CD4-positive, alpha-beta T cell (primary cell): ENCODE measurements at regions not wholly inside any gene's neighbourhood (a gene's known extent, or its start where the extent isn't known, plus 50 kb on each side); places are given as distances from the start of the nearest gene placed in this dataset.

Experiments
- ATAC-seq: fragments of 200-7000 bp; cut with Tn5 transposase; one replicate; pipeline ENCODE4 v1.10.0; 2022; ENCODE audit warnings: mild to moderate bottlenecking; ENCODE audit not compliant: poor library complexity
- CTCF ChIA-PET: fragments of 350-600 bp; sonication (Branson Sonifier 250); formaldehyde crosslinking; loops from one replicate; lab custom pipeline; 2021; ENCODE audit warnings: antibody characterized with exemption, inconsistent platforms; lab: Charles Lee
- POLR2A ChIA-PET: fragments of 350-600 bp; sonication (Branson Sonifier 250); formaldehyde crosslinking; loops from one replicate; lab custom pipeline; 2021; ENCODE audit warnings: antibody characterized with exemption, inconsistent platforms; lab: Charles Lee
- DNase-seq, 14 experiments: peaks; one replicate each; pipeline ENCODE4 v3.0.0-alpha.2; 2013 to 2020; ENCODE audit warnings: mixed read lengths in 2 of 14
- H3K27ac ChIP-seq, 2 donors: one replicate each; pipeline versions ENCODE4 v1.5.1 to v1.7.0; 2013; ENCODE audit warnings: low read length in 2 of 2, low read depth in 1 of 2, mild to moderate bottlenecking in 1 of 2
- H3K27me3 ChIP-seq, 2 experiments: 1 replicate in 1 of 2; 2 replicates in 1 of 2; pipeline versions ENCODE4 v1.6.1 to v1.7.0; 2013; ENCODE audit warnings: low read length in 2 of 2, control low read depth in 1 of 2, mild to moderate bottlenecking in 1 of 2, moderate library complexity in 1 of 2; ENCODE audit not compliant: insufficient read depth in 2 of 2, control insufficient read depth in 1 of 2
- H3K36me3 ChIP-seq: one replicate; pipeline ENCODE4 v1.6.1; 2013; ENCODE audit warnings: low read length, control low read depth; ENCODE audit not compliant: insufficient read depth
- H3K4me1 ChIP-seq: one replicate; pipeline ENCODE4 v1.6.1; 2013; ENCODE audit warnings: low read length, control low read depth; ENCODE audit not compliant: insufficient read depth
- H3K4me3 ChIP-seq: one replicate; pipeline ENCODE4 v1.5.1; 2013; ENCODE audit warnings: mild to moderate bottlenecking, low read length, moderate library complexity
- H3K9me3 ChIP-seq, 2 experiments: 1 replicate in 1 of 2; 2 replicates in 1 of 2; pipeline versions ENCODE4 v1.6.1 to v1.7.0; 2013; ENCODE audit warnings: low read length in 2 of 2, mild to moderate bottlenecking in 2 of 2, control low read depth in 1 of 2, moderate library complexity in 1 of 2; ENCODE audit not compliant: control insufficient read depth in 1 of 2, insufficient read depth in 1 of 2
- H3K27ac Mint-ChIP-seq: one replicate; pipeline ENCODE4 v1.8.0; 2020; ENCODE audit warnings: mixed read lengths
- H3K27me3 Mint-ChIP-seq: one replicate; pipeline ENCODE4 v1.8.0; 2021; ENCODE audit warnings: mixed read lengths
- H3K36me3 Mint-ChIP-seq: one replicate; pipeline ENCODE4 v1.8.0; 2021; ENCODE audit warnings: low read depth, mixed read lengths
- H3K4me1 Mint-ChIP-seq: one replicate; pipeline ENCODE4 v1.8.0; 2021; ENCODE audit warnings: low read depth, mixed read lengths
- H3K4me3 Mint-ChIP-seq: one replicate; pipeline ENCODE4 v1.8.0; 2020; ENCODE audit warnings: mild to moderate bottlenecking, mixed read lengths
- H3K9me3 Mint-ChIP-seq: one replicate; pipeline ENCODE4 v1.8.0; 2020; ENCODE audit warnings: mixed read lengths
- CTCF ChIP-seq: fragments of 200-600 bp; IDR thresholded peaks from one replicate; pipeline ENCODE4 v1.8.0; 2022; ENCODE audit warnings: antibody characterized with exemption, mild to moderate bottlenecking
- intact Hi-C, 2 experiments: fragments of 100-400 bp; cut with DNase I in 1 of 2; cut with micrococcal nuclease in 1 of 2; formaldehyde crosslinking; loops; one replicate each; pipeline versions ENCODE4 v1.15.1 to v1.9.0; 2023 to 2025; cut with DNase I, micrococcal nuclease

GRCh38 chr6:91606148-91606901 is 1019.5 kb upstream of the MAP3K7 start:
- H3K27me3 Mint-ChIP-seq = no peaks in the 10 kb centered on the region
- no peaks in the 10 kb centered on the region for H3K9me3 Mint-ChIP-seq
- H3K36me3 Mint-ChIP-seq = no peaks in the 10 kb centered on the region
- no peak overlapping the region for H3K4me3 Mint-ChIP-seq
- ATAC-seq (no peak), DNase-seq (no peak)
- no peaks in the 10 kb centered on the region for H3K36me3 ChIP-seq
- no peaks in the 10 kb centered on the region for H3K4me1 Mint-ChIP-seq
- no peak overlapping the region for H3K4me3 ChIP-seq
- no peaks in the 10 kb centered on the region for H3K4me1 ChIP-seq
- intact Hi-C loops = no loop called here
- no peak for TF ChIP-seq CTCF
- H3K9me3 ChIP-seq = no peaks in the 10 kb centered on the region
- POLR2A ChIA-PET = no interaction called here
- H3K27ac Mint-ChIP-seq = no peak overlapping the region
- no peaks in the 10 kb centered on the region for H3K27me3 ChIP-seq
- CTCF ChIA-PET = no interaction called here
- no peak overlapping the region for H3K27ac ChIP-seq

GRCh38 chr6:91600561-91600960 is 1013.7 kb upstream of the MAP3K7 start:
- no peak for TF ChIP-seq CTCF
- ATAC-seq = no peak

GRCh38 chr6:91590191-91590590 is 1003.3 kb upstream of the MAP3K7 start:
- H3K9me3 ChIP-seq = peaks cover 0 to 6% of the 10 kb centered on the region in 2 experiments
- Mint-ChIP-seq H3K27me3 (no peaks in the 10 kb centered on the region), H3K27ac (no peak overlapping the region), H3K4me3 (no peak overlapping the region), H3K36me3 (no peaks in the 10 kb centered on the region), H3K9me3 (peaks cover 17% of the 10 kb centered on the region), H3K4me1 (no peaks in the 10 kb centered on the region)
- ChIA-PET CTCF (no interaction called here), POLR2A (no interaction called here)
- no peaks in the 10 kb centered on the region for H3K4me1 ChIP-seq
- no peaks in the 10 kb centered on the region for H3K36me3 ChIP-seq
- intact Hi-C loops = no loop called here
- H3K4me3 ChIP-seq = no peak overlapping the region
- no peak for TF ChIP-seq CTCF
- no peak for DNase-seq
- no peaks in the 10 kb centered on the region for H3K27me3 ChIP-seq
- ATAC-seq = no peak
- H3K27ac ChIP-seq = no peak overlapping the region

More at GRCh38 chr6:91600561-91600960, 1013.7 kb upstream of the MAP3K7 start:
- no peaks in the 10 kb centered on the region for H3K36me3 ChIP-seq
- no peaks in the 10 kb centered on the region for H3K27me3 Mint-ChIP-seq
- no peaks in the 10 kb centered on the region for H3K36me3 Mint-ChIP-seq
- H3K4me1 ChIP-seq = no peaks in the 10 kb centered on the region
- CTCF ChIA-PET = no interaction called here
- no peaks in the 10 kb centered on the region for H3K4me1 Mint-ChIP-seq
- no peak overlapping the region for H3K4me3 ChIP-seq
- H3K27ac Mint-ChIP-seq = no peak overlapping the region
- H3K9me3 Mint-ChIP-seq = no peaks in the 10 kb centered on the region
- H3K27me3 ChIP-seq = no peaks in the 10 kb centered on the region
- no peak for DNase-seq
- intact Hi-C loops = no loop called here
- no peak overlapping the region for H3K27ac ChIP-seq
- no peak overlapping the region for H3K4me3 Mint-ChIP-seq
- POLR2A ChIA-PET = no interaction called here
- H3K9me3 ChIP-seq = no peaks in the 10 kb centered on the region
